ENCODE measurements at regions not wholly inside any gene's neighbourhood (a gene's known extent, or its start where the extent isn't known, plus 50 kb on each side); places are given as distances from the start of the nearest gene placed in this dataset.

GRCh38 chr1:39103328-39104157, 77.4 kb downstream of the NDUFS5 start:
- Mint-ChIP-seq H3K27me3 (peaks cover 0 to 2% (median 0%) of the 10 kb centered on the region in 5 donors), H3K4me1 (peaks cover 20 to 41% (median 38%) of the 10 kb centered on the region in 4 donors), H3K36me3 (no peaks in the 10 kb centered on the region), H3K9me3 (no peaks in the 10 kb centered on the region), H3K4me3 (peak overlapping the region in 9 of 10 donors; percentile 60 to 86 (median 76)), H3K27ac (peak overlapping the region in 9 of 10 donors; percentile 7 to 88 (median 66))
- ATAC-seq (no peak), DNase-seq (no peak)
- POLR2A ChIA-PET, result interaction anchor here (0.6 kb wide), 1 partner anchor 399 kb away, joined by 4 read pairs; no protein-coding TSS in a partner anchor

- Mint-ChIP-seq H3K4me1 (peaks cover 20 to 37% (median 34%) of the 10 kb centered on the region in 4 donors), H3K4me3 (peak overlapping the region in 9 of 10 donors; percentile 62 to 86 (median 76)), H3K27ac (peak overlapping the region in 4 of 10 donors; percentile 7 to 53 (median 12)), H3K27me3 (peaks cover 0 to 2% (median 0%) of the 10 kb centered on the region in 5 donors), H3K36me3 (no peaks in the 10 kb centered on the region), H3K9me3 (no peaks in the 10 kb centered on the region)
- no peak for ATAC-seq
- POLR2A ChIA-PET, result interaction anchor here (0.6 kb wide), 1 partner anchor 398 kb away, joined by 4 read pairs; no protein-coding TSS in a partner anchor
- DNase-seq, result no peak
These were observed 78.3 kb downstream of the NDUFS5 start for GRCh38 chr1:39104158-39105060.

- Mint-ChIP-seq H3K36me3 (no peaks in the 10 kb centered on the region), H3K4me3 (peak overlapping the region in 9 of 10 donors; percentile 49 to 84 (median 68))
These were observed 79.1 kb downstream of the NDUFS5 start for GRCh38 chr1:39105061-39105840.

GRCh38 chr1:39105841-39106765, 80.0 kb downstream of the NDUFS5 start:
- H3K36me3 Mint-ChIP-seq, result no peaks in the 10 kb centered on the region
- POLR2A ChIA-PET, result interaction anchor here (0.6 kb wide), 1 partner anchor 1627 kb away, joined by 6 read pairs; no protein-coding TSS in a partner anchor
- peak overlapping the region in 9 of 10 donors; percentile 81 to 94 (median 86) for H3K4me3 Mint-ChIP-seq
- peaks cover 0 to 2% (median 0%) of the 10 kb centered on the region in 5 donors for H3K27me3 Mint-ChIP-seq
- peak in 5 of 10 donors; percentile 14 to 40 (median 27) for DNase-seq
- peak overlapping the region in 9 of 10 donors; percentile 34 to 91 (median 67) for H3K27ac Mint-ChIP-seq
- H3K9me3 Mint-ChIP-seq, result no peaks in the 10 kb centered on the region
- H3K4me1 Mint-ChIP-seq, result peaks cover 20 to 37% (median 34%) of the 10 kb centered on the region in 4 donors
- ATAC-seq, result peak; percentile 31 to 51

More at GRCh38 chr1:39105061-39105840, 79.1 kb downstream of the NDUFS5 start:
- DNase-seq (peak; percentile 39 to 72 (median 53)), ATAC-seq (peak; percentile 78 to 85)
- H3K27me3 Mint-ChIP-seq, result peaks cover 0 to 2% (median 0%) of the 10 kb centered on the region in 5 donors
- H3K4me1 Mint-ChIP-seq, result peaks cover 20 to 37% (median 34%) of the 10 kb centered on the region in 4 donors
- H3K27ac Mint-ChIP-seq, result peak overlapping the region in 2 of 10 donors; percentile 56 to 67
- H3K9me3 Mint-ChIP-seq, result no peaks in the 10 kb centered on the region
- POLR2A ChIA-PET, result no interaction called here

- Mint-ChIP-seq H3K4me3 (peak overlapping the region in 3 of 10 donors; percentile 23 to 42 (median 35)), H3K9me3 (no peaks in the 10 kb centered on the region), H3K36me3 (peaks cover 0 to 2% (median 0%) of the 10 kb centered on the region in 3 donors), H3K27me3 (peaks cover 0 to 2% (median 0%) of the 10 kb centered on the region in 5 donors), H3K27ac (no peak overlapping the region), H3K4me1 (peaks cover 20 to 37% (median 32%) of the 10 kb centered on the region in 4 donors)
- no peak for DNase-seq
- ATAC-seq, result no peak
- POLR2A ChIA-PET, result interaction anchor here (0.6 kb wide), 1 partner anchor 1628 kb away, joined by 6 read pairs; no protein-coding TSS in a partner anchor
These were observed 80.7 kb downstream of the NDUFS5 start for GRCh38 chr1:39106801-39107327.

- H3K4me1 Mint-ChIP-seq, result peaks cover 15 to 30% (median 25%) of the 10 kb centered on the region in 4 donors
- H3K27me3 Mint-ChIP-seq, result peaks cover 0 to 2% (median 0%) of the 10 kb centered on the region in 5 donors
- H3K9me3 Mint-ChIP-seq, result no peaks in the 10 kb centered on the region
- DNase-seq (no peak), ATAC-seq (no peak)
- H3K36me3 Mint-ChIP-seq, result peaks cover 0 to 2% (median 0%) of the 10 kb centered on the region in 3 donors
- no peak overlapping the region for H3K27ac Mint-ChIP-seq
- POLR2A ChIA-PET, result interaction anchor here (0.6 kb wide), 1 partner anchor 43 kb away, joined by 3 read pairs; no protein-coding TSS in a partner anchor
- H3K4me3 Mint-ChIP-seq, result no peak overlapping the region
These were observed 81.5 kb downstream of the NDUFS5 start for GRCh38 chr1:39107341-39108290.

- Mint-ChIP-seq H3K27me3 (peaks cover 0 to 8% (median 2%) of the 10 kb centered on the region in 5 donors), H3K27ac (no peak overlapping the region), H3K4me1 (peaks cover 1 to 10% (median 7%) of the 10 kb centered on the region in 4 donors), H3K9me3 (no peaks in the 10 kb centered on the region), H3K36me3 (peaks cover 0 to 2% (median 2%) of the 10 kb centered on the region in 3 donors), H3K4me3 (no peak overlapping the region)
- DNase-seq (no peak), ATAC-seq (no peak)
- POLR2A ChIA-PET, result interaction anchor here (0.6 to 1.1 kb wide), 3 partner anchors 12 to 513 kb away, joined by 3 to 4 read pairs (median 3); no protein-coding TSS in a partner anchor
These were observed 83.5 kb downstream of the NDUFS5 start for GRCh38 chr1:39109644-39110043.

GRCh38 chr1:39110325-39110851, 84.2 kb downstream of the NDUFS5 start:
- H3K27ac Mint-ChIP-seq, result no peak overlapping the region
- no peaks in the 10 kb centered on the region for H3K9me3 Mint-ChIP-seq
- POLR2A ChIA-PET, result interaction anchor here (0.6 to 1.1 kb wide), 3 partner anchors 11 to 512 kb away, joined by 3 to 4 read pairs (median 3); no protein-coding TSS in a partner anchor
- no peak overlapping the region for H3K4me3 Mint-ChIP-seq
- DNase-seq (no peak), ATAC-seq (no peak)
- H3K27me3 Mint-ChIP-seq, result peaks cover 0 to 8% (median 2%) of the 10 kb centered on the region in 5 donors
- peaks cover 0 to 9% (median 6%) of the 10 kb centered on the region in 4 donors for H3K4me1 Mint-ChIP-seq
- peaks cover 0 to 2% (median 2%) of the 10 kb centered on the region in 3 donors for H3K36me3 Mint-ChIP-seq

- no peak for DNase-seq
- Mint-ChIP-seq H3K27ac (no peak overlapping the region), H3K27me3 (peaks cover 0 to 8% (median 2%) of the 10 kb centered on the region in 5 donors), H3K36me3 (peaks cover 0 to 2% (median 2%) of the 10 kb centered on the region in 3 donors), H3K9me3 (no peaks in the 10 kb centered on the region), H3K4me1 (peaks cover 0 to 7% (median 5%) of the 10 kb centered on the region in 4 donors), H3K4me3 (no peak overlapping the region)
- no peak for ATAC-seq
- POLR2A ChIA-PET, result no interaction called here
These were observed 84.7 kb downstream of the NDUFS5 start for GRCh38 chr1:39110882-39111281.

Measured in naive thymus-derived CD8-positive, alpha-beta T cell (primary cell).